NB4 (cell line): ENCODE measurements at regions not wholly inside any gene's neighbourhood (a gene's known extent, or its start where the extent isn't known, plus 50 kb on each side); places are given as distances from the start of the nearest gene placed in this dataset.

Source experiments
- DNase-seq: peaks from one replicate; pipeline ENCODE4 v3.0.0; 2010; ENCODE audit warnings: low read depth
- H3K4me3 ChIP-seq: one replicate; pipeline ENCODE4 v1.5.1; 2011; ENCODE audit warnings: mild to moderate bottlenecking, low read depth, low read length, moderate library complexity
- MYC ChIP-seq: IDR thresholded peaks from 2 replicates; pipeline ENCODE4 v1.6.1; 2011; ENCODE audit warnings: low read depth, low read length
- POLR2A ChIP-seq: IDR thresholded peaks from 2 replicates; pipeline ENCODE4 v1.6.1; 2011; ENCODE audit warnings: mild to moderate bottlenecking; ENCODE audit not compliant: insufficient read length; ENCODE audit errors: extremely low read depth
- TF ChIP-seq, protein P1 (sequence below): IDR thresholded peaks from one replicate; pipeline ENCODE4 v1.5.1; 2012; ENCODE audit warnings: low read depth, low read length
- TF ChIP-seq, protein P2 (sequence below): IDR thresholded peaks from 2 replicates; pipeline ENCODE4 v1.6.1; 2011; ENCODE audit warnings: low read depth, low read length

DNA sequence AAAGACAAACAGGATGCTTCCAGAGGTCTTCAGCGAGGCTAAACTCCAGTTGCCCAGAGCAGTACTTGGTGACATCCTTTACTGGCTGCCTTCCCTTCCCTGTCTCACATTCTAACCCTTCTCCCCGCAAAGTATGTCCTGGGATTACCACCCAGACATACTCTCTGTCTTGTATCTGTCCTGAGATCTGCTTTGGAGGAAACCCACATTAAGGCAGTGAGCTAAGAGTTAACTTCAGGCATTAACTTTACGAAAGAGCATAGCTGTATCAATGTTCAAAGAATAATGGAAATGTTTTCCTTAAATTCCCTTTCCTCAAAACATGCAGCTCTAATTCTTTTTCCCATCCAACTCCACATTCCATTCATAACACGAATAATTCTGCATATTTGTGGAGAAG, 385.2 kb downstream of the NPIPA8 start:
- no peak overlapping the region for H3K4me3 ChIP-seq
- DNase-seq = no peak
- TF ChIP-seq POLR2A (no peak), MYC (no peak)
- TF ChIP-seq, protein P1, sequence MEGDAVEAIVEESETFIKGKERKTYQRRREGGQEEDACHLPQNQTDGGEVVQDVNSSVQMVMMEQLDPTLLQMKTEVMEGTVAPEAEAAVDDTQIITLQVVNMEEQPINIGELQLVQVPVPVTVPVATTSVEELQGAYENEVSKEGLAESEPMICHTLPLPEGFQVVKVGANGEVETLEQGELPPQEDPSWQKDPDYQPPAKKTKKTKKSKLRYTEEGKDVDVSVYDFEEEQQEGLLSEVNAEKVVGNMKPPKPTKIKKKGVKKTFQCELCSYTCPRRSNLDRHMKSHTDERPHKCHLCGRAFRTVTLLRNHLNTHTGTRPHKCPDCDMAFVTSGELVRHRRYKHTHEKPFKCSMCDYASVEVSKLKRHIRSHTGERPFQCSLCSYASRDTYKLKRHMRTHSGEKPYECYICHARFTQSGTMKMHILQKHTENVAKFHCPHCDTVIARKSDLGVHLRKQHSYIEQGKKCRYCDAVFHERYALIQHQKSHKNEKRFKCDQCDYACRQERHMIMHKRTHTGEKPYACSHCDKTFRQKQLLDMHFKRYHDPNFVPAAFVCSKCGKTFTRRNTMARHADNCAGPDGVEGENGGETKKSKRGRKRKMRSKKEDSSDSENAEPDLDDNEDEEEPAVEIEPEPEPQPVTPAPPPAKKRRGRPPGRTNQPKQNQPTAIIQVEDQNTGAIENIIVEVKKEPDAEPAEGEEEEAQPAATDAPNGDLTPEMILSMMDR = no peak
- TF ChIP-seq, protein P2, sequence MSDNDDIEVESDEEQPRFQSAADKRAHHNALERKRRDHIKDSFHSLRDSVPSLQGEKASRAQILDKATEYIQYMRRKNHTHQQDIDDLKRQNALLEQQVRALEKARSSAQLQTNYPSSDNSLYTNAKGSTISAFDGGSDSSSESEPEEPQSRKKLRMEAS = no peak

DNA sequence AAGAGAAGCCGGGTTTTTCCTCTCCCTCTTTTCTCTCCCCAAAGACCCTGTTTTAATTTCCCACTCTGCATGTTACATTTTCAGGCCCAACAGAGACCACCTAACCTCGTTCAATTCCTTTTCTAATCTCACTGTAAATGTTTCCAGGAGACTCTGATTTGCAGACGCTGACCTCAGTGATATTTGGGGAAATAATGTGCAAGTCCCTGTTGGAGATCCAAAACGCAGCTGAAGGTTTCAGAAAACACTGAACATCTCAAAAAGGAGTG, 386.6 kb downstream of the NPIPA8 start:
- TF ChIP-seq, protein P1 = no peak
- no peak for TF ChIP-seq MYC
- no peak for TF ChIP-seq POLR2A
- TF ChIP-seq, protein P2 = no peak
- no peak for DNase-seq
- no peak overlapping the region for H3K4me3 ChIP-seq

DNA sequence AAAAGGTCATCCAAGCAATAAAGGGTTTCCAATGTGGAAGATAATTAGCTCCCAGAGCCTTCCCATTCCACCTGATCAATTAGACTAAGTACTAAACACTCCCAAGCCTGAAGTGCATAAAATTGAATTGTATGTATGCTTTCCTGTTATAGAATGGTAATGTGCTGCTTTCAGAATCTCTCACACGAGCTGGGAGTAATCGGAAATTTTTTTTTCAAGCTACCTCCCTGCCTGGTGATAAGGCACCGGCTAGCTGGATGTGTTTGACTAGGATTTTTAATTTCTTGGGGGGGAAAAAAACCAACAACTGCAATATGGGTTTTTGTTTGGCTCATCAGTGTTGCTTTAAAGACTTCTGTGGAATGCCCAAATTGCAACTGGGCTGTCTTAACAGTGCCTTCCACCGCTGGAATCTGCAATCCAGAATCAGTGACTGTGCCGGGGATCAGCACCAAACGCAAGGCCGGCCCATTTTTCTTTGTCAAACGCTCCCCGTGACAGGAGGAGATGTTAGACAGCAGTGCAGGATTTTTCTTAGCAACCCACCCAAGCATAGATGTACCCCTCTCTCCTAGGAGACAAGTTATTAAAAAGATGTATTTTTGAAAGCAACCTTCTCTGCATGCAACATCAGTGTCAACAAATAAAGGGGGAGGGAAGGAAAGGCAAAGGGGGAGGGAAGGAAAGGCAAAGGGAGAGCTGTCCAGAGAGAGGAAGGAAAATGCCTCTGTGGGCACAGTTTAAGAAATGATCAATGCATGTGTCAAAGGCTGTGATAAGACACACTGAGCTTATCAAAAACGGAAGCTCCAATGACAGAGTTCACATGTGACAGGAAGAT, 387.2 kb downstream of the NPIPA8 start:
- no peak overlapping the region for H3K4me3 ChIP-seq
- DNase-seq = no peak
- TF ChIP-seq POLR2A (no peak), MYC (no peak)
- TF ChIP-seq, protein P1 = no peak
- TF ChIP-seq, protein P2 = no peak

DNA sequence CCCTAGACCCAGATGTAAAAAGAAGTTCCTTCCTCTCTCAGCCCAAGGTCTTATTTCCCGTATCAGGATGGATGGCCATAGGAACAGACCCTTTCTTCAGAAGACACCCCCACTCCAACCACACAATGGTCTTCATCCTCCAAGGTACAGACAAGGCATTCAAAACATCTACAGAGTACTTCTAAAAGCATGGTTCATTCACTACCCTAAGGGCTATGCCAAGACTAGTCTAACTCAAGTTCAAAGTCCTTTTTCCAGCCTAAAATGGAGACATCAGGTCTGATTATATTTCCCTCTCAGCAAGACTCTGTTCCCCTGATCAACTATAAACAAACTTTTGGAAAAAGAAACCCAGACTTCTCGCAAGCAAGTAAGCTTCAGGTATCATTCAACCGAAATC, 388.9 kb downstream of the NPIPA8 start:
- no peak overlapping the region for H3K4me3 ChIP-seq
- DNase-seq = no peak
- no peak for TF ChIP-seq POLR2A
- TF ChIP-seq, protein P1 = no peak
- TF ChIP-seq, protein P2 = no peak
- TF ChIP-seq MYC = no peak

DNA sequence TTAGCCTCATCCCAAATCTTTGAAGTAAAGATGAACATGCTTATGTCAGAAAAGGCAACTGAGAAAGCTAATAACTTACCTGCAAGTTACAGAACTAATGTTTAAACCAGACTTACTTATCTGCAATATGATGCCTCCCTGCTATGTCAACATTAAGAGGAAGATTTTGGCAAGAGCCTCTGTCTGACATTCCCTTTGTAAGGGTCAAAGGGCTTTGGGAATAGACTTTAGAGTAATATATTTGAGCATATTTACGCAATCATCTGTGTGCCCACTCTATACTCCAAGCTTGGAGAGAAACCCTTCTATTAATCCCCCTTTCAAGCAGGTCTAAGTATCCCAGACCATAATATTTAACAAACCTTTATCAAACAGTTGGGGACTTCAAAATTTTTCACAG, 389.4 kb downstream of the NPIPA8 start:
- no peak for DNase-seq
- no peak for TF ChIP-seq POLR2A
- TF ChIP-seq MYC = no peak
- TF ChIP-seq, protein P2 = no peak
- TF ChIP-seq, protein P1 = no peak
- no peak overlapping the region for H3K4me3 ChIP-seq
